ENCODE measurements at regions not wholly inside any gene's neighbourhood (a gene's known extent, or its start where the extent isn't known, plus 50 kb on each side); places are given as distances from the start of the nearest gene placed in this dataset.
"Not testable (repeated sequence)": the region's sequence is repeated elsewhere in the genome, so short reads cannot be mapped to it uniquely, and the experiment has no call there.

- DNase-seq: no peak
Measured at GRCh38 chr4:179361978-179362486, 1919.8 kb upstream of the AGA start.

- not testable (repeated sequence) for DNase-seq
Measured at GRCh38 chr4:179365932-179366331, 1923.7 kb upstream of the AGA start.

GRCh38 chr4:179372242-179372641 lies 1930.0 kb upstream of the AGA start:
- DNase-seq: no peak

- DNase-seq: no peak
Measured at GRCh38 chr4:179372746-179373145, 1930.5 kb upstream of the AGA start.

GRCh38 chr4:179378847-179379246 lies 1936.6 kb upstream of the AGA start:
- not testable (repeated sequence) for DNase-seq

- DNase-seq: no peak
Measured at GRCh38 chr4:179392787-179393186, 1950.5 kb upstream of the AGA start.

GRCh38 chr4:179398414-179398813 lies 1956.2 kb upstream of the AGA start:
- DNase-seq: no peak

GRCh38 chr4:179399054-179399782 lies 1957.0 kb upstream of the AGA start:
- DNase-seq: no peak

GRCh38 chr4:179415037-179415846 lies 1973.0 kb upstream of the AGA start:
- no peak for DNase-seq

- no peak for DNase-seq
Measured at GRCh38 chr4:179415847-179416223, 1973.6 kb upstream of the AGA start.

GRCh38 chr4:179417357-179417756 lies 1975.1 kb upstream of the AGA start:
- no peak for DNase-seq

GRCh38 chr4:179437962-179438361 lies 1995.7 kb upstream of the AGA start:
- no peak for DNase-seq

- DNase-seq: no peak
Measured at GRCh38 chr4:179441596-179441995, 1999.4 kb upstream of the AGA start.

- peak in 1 of 2 donors; percentile 1 for DNase-seq
Measured at GRCh38 chr4:179447308-179447707, 2005.1 kb upstream of the AGA start.

- DNase-seq: no peak
Measured at GRCh38 chr4:179465131-179465797, 2023.0 kb upstream of the AGA start.

- no peak for DNase-seq
Measured at GRCh38 chr4:179467878-179468277, 2025.6 kb upstream of the AGA start.

- no peak for DNase-seq
Measured at GRCh38 chr4:179472164-179472563, 2029.9 kb upstream of the AGA start.

- DNase-seq: no peak
Measured at GRCh38 chr4:179478608-179479007, 2036.4 kb upstream of the AGA start.

GRCh38 chr4:179485781-179486180 lies 2043.5 kb upstream of the AGA start:
- DNase-seq: no peak

GRCh38 chr4:179486570-179487335 lies 2044.5 kb upstream of the AGA start:
- no peak for DNase-seq

- no peak for DNase-seq
Measured at GRCh38 chr4:179492260-179493080, 2050.2 kb upstream of the AGA start.

- no peak for DNase-seq
Measured at GRCh38 chr4:179503976-179504375, 2061.7 kb upstream of the AGA start.
